Parathyroid adenoma (tissue), 2 donors: ENCODE measurements at regions not wholly inside any gene's neighbourhood (a gene's known extent, or its start where the extent isn't known, plus 50 kb on each side); places are given as distances from the start of the nearest gene placed in this dataset.

Source experiments
- H2AFZ ChIP-seq: fragments of 300-600 bp; sonication (generic); one replicate; pipeline ENCODE4 v1.7.0; 2017; ENCODE audit warnings: antibody characterized with exemption, mild to moderate bottlenecking
- H3K27ac ChIP-seq: fragments of 300-600 bp; sonication (generic); one replicate; pipeline ENCODE4 v1.7.0; 2017
- H3K27me3 ChIP-seq: fragments of 300-600 bp; sonication (generic); one replicate; pipeline ENCODE4 v1.7.0; 2017; ENCODE audit warnings: low read length; ENCODE audit not compliant: control insufficient read depth, insufficient read depth
- H3K36me3 ChIP-seq: fragments of 300-600 bp; sonication (generic); one replicate; pipeline ENCODE4 v1.7.0; 2017; ENCODE audit warnings: low read length; ENCODE audit not compliant: control insufficient read depth, insufficient read depth
- H3K4me1 ChIP-seq: fragments of 300-600 bp; sonication (generic); one replicate; pipeline ENCODE4 v1.7.0; 2017; ENCODE audit warnings: control low read depth
- H3K4me2 ChIP-seq: fragments of 300-600 bp; sonication (generic); one replicate; pipeline ENCODE4 v1.7.0; 2017; ENCODE audit warnings: low read length
- H3K4me3 ChIP-seq: fragments of 300-600 bp; sonication (generic); one replicate; pipeline ENCODE4 v1.7.0; 2017; ENCODE audit warnings: low read depth, low read length
- H3K79me2 ChIP-seq: fragments of 300-600 bp; sonication (generic); one replicate; pipeline ENCODE4 v1.7.0; 2017; ENCODE audit warnings: control low read depth
- H3K9ac ChIP-seq: fragments of 300-600 bp; sonication (generic); one replicate; pipeline ENCODE4 v1.7.0; 2017; ENCODE audit warnings: mild to moderate bottlenecking
- H3K9me3 ChIP-seq: fragments of 300-600 bp; sonication (generic); one replicate; pipeline ENCODE4 v1.7.0; 2017; ENCODE audit warnings: low read length; ENCODE audit not compliant: control insufficient read depth
- CTCF ChIP-seq: fragments of 300-600 bp; sonication (generic); IDR thresholded peaks from one replicate; pipeline ENCODE4 v1.7.0; 2017; ENCODE audit warnings: antibody characterized with exemption, mild to moderate bottlenecking
- donor health status: primary hyperparathyroidism.

- Histone ChIP-seq H3K4me3 (no peak overlapping the region), H3K36me3 (no peaks in the 10 kb centered on the region), H3K4me1 (no peaks in the 10 kb centered on the region), H3K79me2 (no peaks in the 10 kb centered on the region), H3K27ac (no peak overlapping the region), H3K9ac (no peak overlapping the region), H2AFZ (no peak overlapping the region), H3K9me3 (no peaks in the 10 kb centered on the region), H3K27me3 (no peaks in the 10 kb centered on the region), H3K4me2 (no peak overlapping the region)
- no peak for TF ChIP-seq CTCF
These were observed 56.8 kb upstream of the CD34 start for GRCh38 chr1:207967703-207968102.

GRCh38 chr1:207966521-207966920 lies 55.6 kb upstream of the CD34 start:
- no peak for TF ChIP-seq CTCF
- Histone ChIP-seq H3K27ac (no peak overlapping the region), H3K9me3 (no peaks in the 10 kb centered on the region), H3K36me3 (no peaks in the 10 kb centered on the region), H3K4me3 (no peak overlapping the region), H2AFZ (no peak overlapping the region), H3K79me2 (no peaks in the 10 kb centered on the region), H3K4me1 (no peaks in the 10 kb centered on the region), H3K4me2 (no peak overlapping the region), H3K9ac (no peak overlapping the region), H3K27me3 (no peaks in the 10 kb centered on the region)

GRCh38 chr1:207965392-207966387 lies 54.8 kb upstream of the CD34 start:
- H3K27ac ChIP-seq = no peak overlapping the region
- no peaks in the 10 kb centered on the region for H3K4me1 ChIP-seq

GRCh38 chr1:207964195-207964966 lies 53.5 kb upstream of the CD34 start:
- Histone ChIP-seq H3K4me2 (peak overlapping the region; percentile 81), H3K9me3 (no peaks in the 10 kb centered on the region), H3K27me3 (no peaks in the 10 kb centered on the region), H2AFZ (peak overlapping the region; percentile 97), H3K4me3 (no peak overlapping the region), H3K36me3 (no peaks in the 10 kb centered on the region), H3K4me1 (no peaks in the 10 kb centered on the region), H3K9ac (no peak overlapping the region), H3K79me2 (no peaks in the 10 kb centered on the region), H3K27ac (peak overlapping the region; percentile 57)
- TF ChIP-seq CTCF = no peak

More at GRCh38 chr1:207965392-207966387, 54.8 kb upstream of the CD34 start:
- Histone ChIP-seq H3K4me3 (no peak overlapping the region), H3K27me3 (no peaks in the 10 kb centered on the region), H3K79me2 (no peaks in the 10 kb centered on the region), H3K9me3 (no peaks in the 10 kb centered on the region), H2AFZ (no peak overlapping the region), H3K36me3 (no peaks in the 10 kb centered on the region), H3K9ac (no peak overlapping the region), H3K4me2 (no peak overlapping the region)
- no peak for TF ChIP-seq CTCF
